ENCODE measurements at regions not wholly inside any gene's neighbourhood (a gene's known extent, or its start where the extent isn't known, plus 50 kb on each side); places are given as distances from the start of the nearest gene placed in this dataset.

- DNase-seq (no peak), ATAC-seq (no peak)
- Histone ChIP-seq H3K4me1 (no peaks in the 10 kb centered on the region), H3K9me3 (no peaks in the 10 kb centered on the region), H3K27me3 (peaks cover 0 to 10% (median 0%) of the 10 kb centered on the region in 9 donors), H3K27ac (no peak overlapping the region), H3K36me3 (no peaks in the 10 kb centered on the region), H3K4me3 (no peak overlapping the region)
- TF ChIP-seq CTCF (IDR thresholded peaks at IDR 0.05), result no peak
- TF ChIP-seq POLR2A (IDR thresholded peaks at IDR 0.05), result no peak
- intact Hi-C loops (cut with DNase I), result no loop called here
- 81 to 85% (median 82%) methylated on average over 6 of the region's 6 CpGs for WGBS, 4 donors
These were observed 275.5 kb upstream of the TMEM161B start for GRCh38 chr5:88544136-88544645.

- H3K4me1 ChIP-seq, result no peaks in the 10 kb centered on the region
- no peaks in the 10 kb centered on the region for H3K36me3 ChIP-seq
- no peak for DNase-seq
- peaks cover 0 to 12% (median 0%) of the 10 kb centered on the region in 9 donors for H3K27me3 ChIP-seq
- ATAC-seq, result no peak
- intact Hi-C loops (cut with DNase I), result no loop called here
- H3K4me3 ChIP-seq, result no peak overlapping the region
- H3K9me3 ChIP-seq, result no peaks in the 10 kb centered on the region
- no peak for TF ChIP-seq CTCF (IDR thresholded peaks at IDR 0.05)
- H3K27ac ChIP-seq, result no peak overlapping the region
These were observed 274.1 kb upstream of the TMEM161B start for GRCh38 chr5:88542786-88543185.

GRCh38 chr5:88540471-88541115, 271.9 kb upstream of the TMEM161B start:
- ATAC-seq (no peak), DNase-seq (no peak)
- Histone ChIP-seq H3K36me3 (no peaks in the 10 kb centered on the region), H3K9me3 (no peaks in the 10 kb centered on the region), H3K4me3 (no peak overlapping the region), H3K27me3 (peaks cover 0 to 12% (median 0%) of the 10 kb centered on the region in 9 donors), H3K27ac (no peak overlapping the region), H3K4me1 (no peaks in the 10 kb centered on the region)
- intact Hi-C loops (cut with DNase I), result no loop called here
- TF ChIP-seq POLR2A (IDR thresholded peaks at IDR 0.05) (no peak), CTCF (IDR thresholded peaks at IDR 0.05) (no peak)
- WGBS, 4 donors, result 75 to 81% (median 79%) methylated on average over 6 of the region's 6 CpGs

- H3K27ac ChIP-seq, result no peak overlapping the region
- DNase-seq (no peak), ATAC-seq (no peak)
- WGBS, 4 donors, result 41 to 64% (median 51%) methylated on average over 14 of the region's 14 CpGs
- H3K9me3 ChIP-seq, result no peaks in the 10 kb centered on the region
- no peak overlapping the region for H3K4me3 ChIP-seq
- H3K27me3 ChIP-seq, result peaks cover 0 to 12% (median 0%) of the 10 kb centered on the region in 9 donors
- no peak for TF ChIP-seq CTCF (IDR thresholded peaks at IDR 0.05)
- TF ChIP-seq POLR2A (IDR thresholded peaks at IDR 0.05), result no peak
- intact Hi-C loops (cut with DNase I), result no loop called here
- H3K4me1 ChIP-seq, result no peaks in the 10 kb centered on the region
- no peaks in the 10 kb centered on the region for H3K36me3 ChIP-seq
These were observed 271.2 kb upstream of the TMEM161B start for GRCh38 chr5:88539693-88540365.
